B cell (primary cell): ENCODE measurements at regions not wholly inside any gene's neighbourhood (a gene's known extent, or its start where the extent isn't known, plus 50 kb on each side); places are given as distances from the start of the nearest gene placed in this dataset.

Experiments
- EZH2 ChIP-seq: IDR thresholded peaks from 2 replicates; pipeline ENCODE4 v1.6.1; 2012; ENCODE audit warnings: borderline replicate concordance, low read depth, mild to moderate bottlenecking, moderate library complexity, low read length; ENCODE audit not compliant: insufficient read depth, poor library complexity, severe bottlenecking
- TF ChIP-seq, protein P1 (sequence below): fragments of 200-600 bp; IDR thresholded peaks from one replicate; pipeline ENCODE4 v1.8.0; 2022; ENCODE audit warnings: antibody characterized with exemption, mild to moderate bottlenecking

DNA sequence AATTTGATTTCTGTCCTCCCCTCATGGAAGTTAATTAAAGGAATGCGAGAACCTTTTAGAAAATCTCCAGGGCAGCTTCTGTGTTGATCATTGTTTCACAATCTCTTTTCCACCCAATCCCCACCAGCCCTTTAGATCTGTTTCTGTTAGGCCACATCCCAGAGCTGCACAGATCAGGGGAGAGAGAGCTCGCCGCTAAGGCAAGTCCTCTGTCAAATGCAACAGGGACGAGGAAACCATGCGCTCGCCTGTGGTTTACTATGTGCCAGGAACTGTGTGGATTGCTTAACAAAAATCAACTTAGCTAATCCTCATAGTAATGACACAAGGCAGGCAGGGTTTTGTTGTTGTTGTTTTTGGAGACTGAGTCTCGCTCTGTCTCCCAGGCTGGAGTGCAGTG lies 115.4 kb downstream of the SALL1 start:
- TF ChIP-seq, protein P1, sequence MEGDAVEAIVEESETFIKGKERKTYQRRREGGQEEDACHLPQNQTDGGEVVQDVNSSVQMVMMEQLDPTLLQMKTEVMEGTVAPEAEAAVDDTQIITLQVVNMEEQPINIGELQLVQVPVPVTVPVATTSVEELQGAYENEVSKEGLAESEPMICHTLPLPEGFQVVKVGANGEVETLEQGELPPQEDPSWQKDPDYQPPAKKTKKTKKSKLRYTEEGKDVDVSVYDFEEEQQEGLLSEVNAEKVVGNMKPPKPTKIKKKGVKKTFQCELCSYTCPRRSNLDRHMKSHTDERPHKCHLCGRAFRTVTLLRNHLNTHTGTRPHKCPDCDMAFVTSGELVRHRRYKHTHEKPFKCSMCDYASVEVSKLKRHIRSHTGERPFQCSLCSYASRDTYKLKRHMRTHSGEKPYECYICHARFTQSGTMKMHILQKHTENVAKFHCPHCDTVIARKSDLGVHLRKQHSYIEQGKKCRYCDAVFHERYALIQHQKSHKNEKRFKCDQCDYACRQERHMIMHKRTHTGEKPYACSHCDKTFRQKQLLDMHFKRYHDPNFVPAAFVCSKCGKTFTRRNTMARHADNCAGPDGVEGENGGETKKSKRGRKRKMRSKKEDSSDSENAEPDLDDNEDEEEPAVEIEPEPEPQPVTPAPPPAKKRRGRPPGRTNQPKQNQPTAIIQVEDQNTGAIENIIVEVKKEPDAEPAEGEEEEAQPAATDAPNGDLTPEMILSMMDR, result no peak
- no peak for TF ChIP-seq EZH2
